ENCODE measurements at regions not wholly inside any gene's neighbourhood (a gene's known extent, or its start where the extent isn't known, plus 50 kb on each side); places are given as distances from the start of the nearest gene placed in this dataset.

DNA sequence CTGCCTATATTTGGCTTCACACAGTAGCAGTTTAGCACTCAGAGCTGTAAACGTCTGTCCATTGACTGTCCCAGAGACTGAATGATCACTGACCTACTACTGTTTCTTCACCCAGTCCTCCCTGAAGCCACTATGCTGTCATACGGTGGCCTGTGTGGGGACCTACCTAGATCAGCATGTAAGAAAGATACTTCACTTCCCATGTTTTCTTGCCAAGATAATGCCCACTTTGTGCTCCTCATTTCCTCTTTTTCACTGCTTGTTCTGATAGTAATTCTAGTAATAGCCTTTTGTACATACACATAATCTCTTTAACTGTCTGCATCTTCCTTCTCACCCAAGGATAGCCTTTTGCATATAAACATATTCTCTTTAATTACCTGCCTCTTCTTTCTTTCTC, 109.9 kb upstream of the TIAM2 start:
- no peak for DNase-seq

DNA sequence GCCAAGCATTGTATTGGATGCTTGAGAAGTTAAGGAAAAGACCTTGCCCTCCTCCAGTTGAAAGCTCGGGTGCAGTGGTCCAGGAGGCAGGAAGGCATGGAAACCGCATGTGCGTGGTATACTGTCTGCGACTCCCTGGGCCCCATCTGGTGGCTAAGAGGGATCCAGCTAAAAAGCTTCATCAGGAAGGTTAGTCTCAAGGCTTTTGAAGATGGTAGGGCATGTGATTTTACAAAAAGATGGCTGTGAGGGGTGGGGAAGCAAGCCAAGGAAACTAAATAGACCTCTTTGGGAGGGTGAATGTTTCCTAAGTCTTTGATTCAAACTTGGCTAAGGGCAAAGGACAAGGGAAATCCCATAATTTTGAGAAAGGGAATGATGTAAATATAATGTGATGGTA, 109.1 kb upstream of the TIAM2 start:
- no peak for DNase-seq

GRCh38 chr6:154886471-154886870, 108.6 kb upstream of the TIAM2 start:
- DNase-seq = no peak

GRCh38 chr6:154887051-154887450, 108.1 kb upstream of the TIAM2 start:
- no peak for DNase-seq

- DNase-seq = no peak
Observed at GRCh38 chr6:154888421-154889295, 106.5 kb upstream of the TIAM2 start.

GRCh38 chr6:154890874-154891273, 104.2 kb upstream of the TIAM2 start:
- DNase-seq = no peak

DNA sequence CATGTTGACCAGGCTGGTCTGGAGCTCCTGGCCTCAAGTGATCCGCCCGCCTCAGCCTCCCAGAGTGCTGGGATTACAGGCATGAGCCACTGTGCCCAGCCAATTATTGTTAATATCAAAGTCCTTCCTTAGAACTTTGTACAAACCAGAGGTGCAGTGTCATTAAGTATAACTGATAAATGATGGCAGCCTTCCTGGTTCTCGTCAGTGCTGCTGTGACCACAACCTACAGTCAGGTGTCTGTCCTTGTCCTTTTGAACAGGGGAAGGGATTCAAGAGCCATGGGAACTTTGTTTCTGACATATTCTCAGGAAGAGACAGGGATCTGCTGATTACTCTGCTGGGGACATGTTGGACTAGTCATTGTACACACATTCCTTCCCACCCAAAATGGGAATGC, 103.2 kb upstream of the TIAM2 start:
- DNase-seq = no peak

DNA sequence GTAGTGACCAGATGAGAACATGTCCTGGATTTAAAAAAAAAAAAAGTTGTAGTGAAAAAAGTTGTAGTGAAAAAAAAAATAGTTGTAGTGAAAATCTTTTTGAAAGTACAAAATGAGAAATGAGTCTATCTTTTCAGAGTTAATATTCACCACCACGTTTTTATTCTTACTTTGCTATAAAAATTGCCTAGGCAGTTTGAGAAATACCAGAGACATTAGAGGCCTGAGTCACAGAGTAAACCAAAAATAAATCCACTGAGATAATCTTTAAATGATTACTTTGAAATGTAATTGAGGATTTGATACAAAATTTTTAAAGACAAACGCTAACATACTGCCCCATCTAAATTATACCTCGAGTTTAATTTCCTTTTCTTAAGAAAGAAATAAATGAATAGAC, 101.2 kb upstream of the TIAM2 start:
- DNase-seq = no peak

DNA sequence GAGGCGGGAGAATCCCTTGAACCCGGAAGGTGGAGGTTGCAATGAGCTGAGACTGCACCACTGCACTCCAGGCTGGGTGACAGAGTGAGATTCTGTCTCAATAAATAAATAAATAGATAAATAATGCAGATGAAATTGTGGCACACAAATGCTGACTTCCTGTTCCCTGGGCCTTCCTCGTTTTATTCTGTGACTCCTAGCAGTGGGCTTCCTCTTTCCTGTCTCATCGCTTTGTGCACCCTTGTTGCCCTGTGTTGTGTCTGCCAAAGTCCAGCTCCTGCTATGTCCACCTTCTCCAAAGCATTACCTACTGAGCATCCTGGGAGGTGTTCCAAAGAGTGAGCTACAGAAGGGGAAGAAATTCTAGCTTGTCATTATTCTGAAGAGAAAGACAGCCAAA, 100.2 kb upstream of the TIAM2 start:
- DNase-seq = no peak

DNA sequence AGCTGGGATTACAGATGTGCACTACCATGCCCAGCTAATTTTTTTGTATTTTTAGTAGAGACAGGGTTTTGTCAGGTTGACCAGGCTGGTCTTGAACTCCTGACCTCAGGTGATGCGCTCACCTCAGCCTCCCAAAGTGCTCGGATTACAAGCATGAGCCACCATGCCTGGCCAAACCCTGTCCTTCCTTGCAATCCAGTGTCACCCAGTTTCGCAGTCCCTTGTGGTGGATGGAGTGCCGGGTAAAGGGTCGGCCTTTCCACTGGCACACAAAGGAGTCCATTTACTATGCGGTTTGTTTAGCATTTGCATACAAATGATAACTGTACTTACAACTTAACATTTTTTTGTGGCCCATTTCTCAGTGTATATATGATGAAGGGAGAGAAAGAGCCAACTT, 99.3 kb upstream of the TIAM2 start:
- DNase-seq = no peak

DNA sequence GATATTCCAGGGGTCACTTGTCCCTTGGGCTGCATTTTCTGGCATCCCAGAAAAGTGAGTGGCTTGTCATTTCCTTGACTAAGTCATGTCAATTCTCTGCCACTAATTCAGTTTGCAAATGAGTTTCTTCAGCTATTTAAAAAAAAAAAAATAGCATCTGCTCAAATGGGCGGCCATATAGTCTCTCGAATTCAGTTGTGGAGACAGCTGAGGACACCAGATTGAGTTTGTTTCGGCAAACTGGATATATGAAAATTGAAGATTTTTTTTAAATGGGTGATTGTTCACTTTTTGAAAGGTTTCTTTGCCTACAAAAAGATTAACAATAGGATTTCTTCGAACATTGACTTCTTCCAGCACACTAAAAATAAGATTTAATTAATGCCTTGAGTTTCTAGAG, 96.3 kb upstream of the TIAM2 start:
- no peak for DNase-seq

DNA sequence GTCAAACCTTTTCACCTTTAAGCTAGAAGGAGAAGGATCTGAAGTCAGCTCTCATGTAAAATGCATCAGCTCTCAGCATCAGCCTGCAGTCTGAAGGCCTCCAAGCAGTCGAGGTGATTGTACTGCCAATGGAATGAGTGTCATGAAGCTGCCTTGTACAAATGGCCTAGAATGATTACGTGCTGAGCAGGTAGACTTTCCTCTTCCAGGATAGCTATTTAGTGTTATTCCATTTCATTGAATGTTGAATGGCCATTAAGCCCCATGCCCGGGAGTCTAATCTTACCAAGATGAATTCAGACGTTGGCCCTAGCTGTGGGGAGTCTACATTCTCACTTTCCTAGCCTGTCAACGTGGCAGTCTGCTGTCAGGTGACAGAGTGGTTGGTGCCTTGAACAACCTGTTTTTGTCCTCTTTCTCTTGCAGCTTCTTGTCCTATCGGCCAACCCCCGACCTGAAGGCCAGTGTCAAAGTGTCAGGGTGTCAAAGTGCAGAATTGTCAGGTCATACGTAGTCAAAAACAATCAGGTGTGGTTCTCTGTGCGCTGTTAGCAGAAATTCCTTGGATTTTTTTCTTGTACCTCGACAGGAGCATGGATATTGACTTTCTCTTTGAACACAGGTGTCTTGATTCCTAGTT, 95.2 kb upstream of the TIAM2 start:
- DNase-seq = no peak

- DNase-seq = no peak
Observed at GRCh38 chr6:154901876-154902552, 93.1 kb upstream of the TIAM2 start.

GRCh38 chr6:154907291-154907690, 87.8 kb upstream of the TIAM2 start:
- no peak for DNase-seq

DNA sequence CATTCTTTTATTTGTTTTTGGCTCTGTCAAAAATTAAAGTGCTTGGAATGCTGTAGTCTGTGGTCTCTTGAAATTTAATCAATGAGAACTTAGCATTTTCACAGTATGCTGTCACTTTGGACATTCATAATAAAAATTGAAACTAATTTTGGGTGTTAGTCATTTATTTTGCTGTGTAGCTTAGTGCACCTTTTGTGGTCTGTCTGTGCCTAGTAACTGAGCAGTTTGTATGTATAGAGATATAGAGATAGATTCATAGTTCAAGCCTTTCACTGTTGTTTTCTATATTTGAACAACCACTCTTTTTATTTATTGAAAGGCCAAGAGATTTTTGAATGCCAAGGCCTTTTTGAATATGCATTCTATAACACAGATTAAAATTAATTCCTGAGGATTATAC, 86.4 kb upstream of the TIAM2 start:
- no peak for DNase-seq

GRCh38 chr6:154909311-154909710, 85.8 kb upstream of the TIAM2 start:
- no peak for DNase-seq

GRCh38 chr6:154909821-154910220, 85.3 kb upstream of the TIAM2 start:
- DNase-seq = no peak

DNA sequence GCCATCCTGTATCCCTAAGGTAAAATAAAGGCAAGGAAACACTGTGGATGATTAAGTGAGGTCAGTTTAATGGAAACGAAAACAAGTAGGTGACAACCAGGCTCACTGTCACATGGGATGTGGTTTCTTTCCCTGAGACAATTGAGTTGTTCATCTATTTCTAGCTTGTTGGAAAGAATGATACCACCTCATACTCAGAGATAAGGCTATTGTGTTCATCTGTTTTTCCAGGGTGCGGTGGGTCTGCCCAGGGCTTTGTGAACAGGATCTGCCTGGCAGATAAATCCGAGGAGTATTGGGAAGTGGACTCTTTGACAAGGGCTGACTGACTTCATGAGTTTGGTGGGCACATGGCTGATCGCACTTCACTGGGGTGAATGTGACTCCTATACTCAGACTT, 80.8 kb upstream of the TIAM2 start:
- DNase-seq = no peak

- no peak for DNase-seq
Observed at GRCh38 chr6:154916857-154917256, 78.3 kb upstream of the TIAM2 start.

- DNase-seq = no peak
Observed at GRCh38 chr6:154917941-154918340, 77.2 kb upstream of the TIAM2 start.

GRCh38 chr6:154919806-154920205, 75.3 kb upstream of the TIAM2 start:
- DNase-seq = no peak

DNA sequence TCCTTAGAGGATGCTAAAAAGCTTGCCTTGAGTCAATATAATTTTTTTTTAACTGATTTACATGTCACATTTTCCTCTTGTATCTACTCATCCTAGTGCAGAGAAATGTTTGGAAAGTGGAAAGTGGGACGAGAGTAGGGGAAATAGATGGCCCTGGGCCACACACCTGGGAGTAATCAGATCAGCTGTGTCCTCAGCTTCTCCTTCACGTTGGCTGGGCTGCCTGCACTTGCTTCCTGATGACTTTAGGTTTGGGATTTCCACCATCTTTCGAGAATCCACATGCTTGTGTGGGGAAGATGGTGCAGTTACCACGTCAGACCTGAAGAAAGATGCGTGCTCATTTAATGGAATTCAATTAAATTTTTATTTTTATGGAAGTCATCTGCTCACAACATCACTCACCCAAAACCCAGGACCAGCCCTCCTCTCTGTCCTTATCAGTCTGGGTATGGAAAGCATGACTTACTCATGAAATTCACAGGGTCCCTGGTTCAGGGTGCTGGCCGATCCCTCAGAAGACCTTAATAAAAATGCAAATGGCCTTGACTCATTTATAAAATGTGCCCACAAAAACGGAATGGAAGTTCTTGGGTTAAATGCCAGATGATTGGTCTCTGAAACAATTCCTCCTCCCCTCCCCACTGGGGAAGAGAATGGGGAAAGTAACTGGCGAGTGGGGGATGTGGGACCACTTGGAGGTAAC, 74.5 kb upstream of the TIAM2 start:
- no peak for DNase-seq

- no peak for DNase-seq
Observed at GRCh38 chr6:154921482-154921881, 73.6 kb upstream of the TIAM2 start.

Data from T-helper 1 cell (primary cell).